Gastroesophageal sphincter (tissue), 2 donors: ENCODE measurements at regions not wholly inside any gene's neighbourhood (a gene's known extent, or its start where the extent isn't known, plus 50 kb on each side); places are given as distances from the start of the nearest gene placed in this dataset.

Source experiments
- EP300 ChIP-seq: sonication (generic); formaldehyde crosslinking; IDR thresholded peaks from one replicate; pipeline ENCODE4 v1.6.1; 2017; ENCODE audit warnings: antibody characterized with exemption, mild to moderate bottlenecking
- POLR2A ChIP-seq, 2 donors: fragments of 450-650 bp; IDR thresholded peaks; one replicate each; pipeline ENCODE4 v1.6.1; 2017; ENCODE audit warnings: antibody characterized with exemption in 2 of 2, mild to moderate bottlenecking in 2 of 2, moderate library complexity in 1 of 2

- TF ChIP-seq EP300 = no peak
- no peak for TF ChIP-seq POLR2A (IDR thresholded peaks at IDR 0.05)
Measured at GRCh38 chr6:14058735-14059134, 58.8 kb upstream of the CD83 start.
